C4-2B (cell line): ENCODE measurements at regions not wholly inside any gene's neighbourhood (a gene's known extent, or its start where the extent isn't known, plus 50 kb on each side); places are given as distances from the start of the nearest gene placed in this dataset.
"Not testable (repeated sequence)": the region's sequence is repeated elsewhere in the genome, so short reads cannot be mapped to it uniquely, and the experiment has no call there.

Source experiments
- CTCF ChIP-seq: fragments of 450-650 bp; conservative IDR thresholded peaks from 2 replicates; pipeline ENCODE4 v1.5.1; 2017; ENCODE audit warnings: mild to moderate bottlenecking
- ZFX ChIP-seq: fragments of 450-650 bp; IDR thresholded peaks from 2 replicates; pipeline ENCODE4 v1.6.1; 2017

GRCh38 chr3:75850301-75851008 lies 65.1 kb upstream of the ZNF717 start:
- not testable (repeated sequence) for TF ChIP-seq CTCF, ZFX
